GM12878 (cell line): ENCODE measurements at regions not wholly inside any gene's neighbourhood (a gene's known extent, or its start where the extent isn't known, plus 50 kb on each side); places are given as distances from the start of the nearest gene placed in this dataset.

Source experiments
- ATAC-seq: fragments of 200-7000 bp; cut with Tn5 transposase; 3 replicates; pipeline ENCODE4 v1.9.1; 2020; ENCODE audit warnings: mild to moderate bottlenecking, moderate library complexity
- BruUV-seq: library from RNA; stranded (reverse); fragments of 400-500 nt; replicated peaks from 2 replicates; lab custom pipeline; 2021; lab: Mats Ljungman, UMichigan
- CTCF ChIA-PET: fragments of 300-600 bp; sonication (Branson Sonifier 250); formaldehyde crosslinking; extraction: SDS; loops from one replicate; lab custom pipeline; 2021; ENCODE audit warnings: inconsistent platforms; lab: Yijun Ruan, JAX
- POLR2A ChIA-PET: fragments of 350-600 bp; formaldehyde crosslinking; extraction: SDS; loops from one replicate; lab custom pipeline; 2021; ENCODE audit warnings: inconsistent platforms; lab: Charles Lee
- RAD21 ChIA-PET: fragments of 300-600 bp; sonication (Branson Sonifier 250); formaldehyde crosslinking; loops from one replicate; lab custom pipeline; 2023; ENCODE audit warnings: antibody characterized with exemption; ENCODE audit not compliant: unreplicated experiment; lab: Charles Lee
- SMC1A ChIA-PET: fragments of 300-600 bp; sonication (Branson Sonifier 250); formaldehyde crosslinking; loops from one replicate; lab custom pipeline; 2023; ENCODE audit not compliant: unreplicated experiment, uncharacterized antibody; lab: Charles Lee
- DNase-seq: peaks from one replicate; pipeline ENCODE4 v3.0.0-alpha.2; 2011; ENCODE audit warnings: low read depth, low spot score
- FAIRE-seq: peaks from 3 replicates; lab custom pipeline; 2011; peaks lifted over from hg19 to GRCh38; lab: Jason Lieb, UNC
- H2AFZ ChIP-seq: 2 replicates; pipeline ENCODE4 v1.6.0; 2011; ENCODE audit warnings: low read depth, low read length, control low read depth; ENCODE audit not compliant: control insufficient read depth
- H3K27ac ChIP-seq: 2 replicates; pipeline ENCODE4 v1.5.1; 2011; ENCODE audit warnings: control low read depth; ENCODE audit not compliant: control insufficient read depth, insufficient read depth
- H3K27me3 ChIP-seq, 2 experiments: replicated peaks in 1 of 2; 2 replicates each; pipeline versions ENCODE4 v1.6.0 to v1.6.1; 2011; ENCODE audit warnings: low read length in 1 of 2; ENCODE audit not compliant: control insufficient read depth in 2 of 2, insufficient read depth in 2 of 2
- H3K36me3 ChIP-seq, 2 experiments: 2 replicates each; pipeline ENCODE4 v1.5.1; 2011; ENCODE audit warnings: low read length in 1 of 2; ENCODE audit not compliant: control insufficient read depth in 2 of 2, insufficient read depth in 2 of 2
- H3K4me1 ChIP-seq: 2 replicates; pipeline ENCODE4 v1.6.1; 2011; ENCODE audit warnings: mild to moderate bottlenecking, low read length, moderate library complexity, mixed read lengths; ENCODE audit not compliant: control insufficient read depth, insufficient read depth
- H3K4me2 ChIP-seq: 2 replicates; pipeline ENCODE4 v1.6.0; 2011; ENCODE audit warnings: control low read depth; ENCODE audit not compliant: control insufficient read depth, insufficient read depth
- H3K4me3 ChIP-seq: fragments of 200-600 bp; sonication (generic); 2 replicates; pipeline ENCODE4 v1.5.1; 2016
- H3K79me2 ChIP-seq: 2 replicates; pipeline ENCODE4 v1.6.0; 2011; ENCODE audit warnings: low read length; ENCODE audit not compliant: control insufficient read depth, insufficient read depth
- H3K9ac ChIP-seq: 2 replicates; pipeline ENCODE4 v1.8.0; 2011; ENCODE audit warnings: low read length, control low read depth, mixed read lengths; ENCODE audit not compliant: control insufficient read depth, insufficient read depth
- H3K9me3 ChIP-seq: replicated peaks from 3 replicates; pipeline ENCODE4 v1.5.1; 2011; ENCODE audit warnings: mild to moderate bottlenecking, low read length; ENCODE audit not compliant: control insufficient read depth, insufficient read depth
- H4K20me1 ChIP-seq: 2 replicates; pipeline ENCODE4 v1.6.0; 2011; ENCODE audit not compliant: control insufficient read depth, insufficient read depth
- CHD1 ChIP-seq: IDR thresholded peaks from 2 replicates; pipeline ENCODE4 v1.6.1; 2012; ENCODE audit warnings: low read depth, low read length, improper control_type of control experiment
- EZH2 ChIP-seq: IDR thresholded peaks from 2 replicates; pipeline ENCODE4 v1.6.1; 2012; ENCODE audit warnings: low read depth, mild to moderate bottlenecking, control low read depth, inconsistent platforms, low read length, borderline replicate concordance; ENCODE audit not compliant: control insufficient read depth
- NBN ChIP-seq: fragments of 450-650 bp; IDR thresholded peaks from 2 replicates; pipeline ENCODE4 v1.6.1; 2016
- NR2C1 ChIP-seq: fragments of 450-650 bp; IDR thresholded peaks from 2 replicates; pipeline ENCODE4 v1.6.1; 2017; ENCODE audit warnings: antibody characterized with exemption, mild to moderate bottlenecking, moderate library complexity
- NRF1 ChIP-seq: conservative IDR thresholded peaks from 2 replicates; pipeline ENCODE4 v1.6.1; 2011; ENCODE audit warnings: mild to moderate bottlenecking, low read depth, low read length, improper control_type of control experiment
- PKNOX1 ChIP-seq: fragments of 450-650 bp; IDR thresholded peaks from 2 replicates; pipeline ENCODE4 v1.6.1; 2016; ENCODE audit warnings: mild to moderate bottlenecking
- POLR2AphosphoS2 ChIP-seq: IDR thresholded peaks from 2 replicates; pipeline ENCODE4 v1.6.1; 2011; ENCODE audit warnings: low read depth, mild to moderate bottlenecking, low read length, improper control_type of control experiment, moderate library complexity
- RAD51 ChIP-seq: fragments of 450-650 bp; IDR thresholded peaks from 2 replicates; pipeline ENCODE4 v1.6.1; 2016; ENCODE audit warnings: moderate library complexity, mild to moderate bottlenecking, inconsistent platforms
- YBX1 ChIP-seq: fragments of 450-650 bp; IDR thresholded peaks from 2 replicates; pipeline ENCODE4 v1.6.1; 2016; ENCODE audit warnings: antibody characterized with exemption
- ZZZ3 ChIP-seq: IDR thresholded peaks from 2 replicates; pipeline ENCODE4 v1.6.1; 2011; ENCODE audit warnings: low read depth; ENCODE audit not compliant: control insufficient read depth, insufficient read length
- WGBS: methylation state at CpG from one replicate; pipeline ENCODE4 v1.1.6; 2016; ENCODE audit warnings: low lambda C conversion rate; ENCODE audit not compliant: insufficient replicate concordance, insufficient coverage; ENCODE audit errors: missing lambda C conversion rate; 5-methylcytosine and 5-hydroxymethylcytosine counted together
- in situ Hi-C: fragments of 300-500 bp; cut with MboI; formaldehyde crosslinking; loops from 9 replicates; pipeline ENCODE4 v1.14.3; 2018; ENCODE audit warnings: mixed read lengths
- intact Hi-C: fragments of 100-400 bp; cut with micrococcal nuclease; formaldehyde crosslinking; loops from one replicate; pipeline ENCODE4 v1.14.2; 2022; ENCODE audit not compliant: unreplicated experiment

GRCh38 chr21:27582246-27582947 is 615.5 kb upstream of the ADAMTS5 start:
- no peaks in the 10 kb centered on the region for H3K79me2 ChIP-seq
- 13% methylated on average over 2 of the region's 2 CpGs for WGBS
- no TSS peak for BruUV-seq
- no peaks in the 10 kb centered on the region for H3K27me3 ChIP-seq
- intact Hi-C loops, result no loop called here
- no peak overlapping the region for H3K4me2 ChIP-seq
- ChIA-PET SMC1A (no interaction called here), CTCF (no interaction called here), POLR2A (no interaction called here), RAD21 (no interaction called here)
- H3K9me3 ChIP-seq, result no peaks in the 10 kb centered on the region
- H3K27ac ChIP-seq, result no peak overlapping the region
- DNase-seq (no peak), ATAC-seq (no peak), FAIRE-seq (no peak)
- no peak overlapping the region for H2AFZ ChIP-seq
- H4K20me1 ChIP-seq, result no peaks in the 10 kb centered on the region
- no peak overlapping the region for H3K4me3 ChIP-seq
- in situ Hi-C loops, result no loop called here
- TF ChIP-seq NBN (no peak), ZZZ3 (no peak), POLR2AphosphoS2 (no peak), YBX1 (no peak), EZH2 (no peak), CHD1 (no peak), NR2C1 (no peak), RAD51 (no peak), PKNOX1 (no peak), NRF1 (no peak)
- no peak overlapping the region for H3K9ac ChIP-seq
- no peaks in the 10 kb centered on the region for H3K4me1 ChIP-seq
- no peaks in the 10 kb centered on the region for H3K36me3 ChIP-seq
